ENCODE measurements at regions not wholly inside any gene's neighbourhood (a gene's known extent, or its start where the extent isn't known, plus 50 kb on each side); places are given as distances from the start of the nearest gene placed in this dataset.

DNA sequence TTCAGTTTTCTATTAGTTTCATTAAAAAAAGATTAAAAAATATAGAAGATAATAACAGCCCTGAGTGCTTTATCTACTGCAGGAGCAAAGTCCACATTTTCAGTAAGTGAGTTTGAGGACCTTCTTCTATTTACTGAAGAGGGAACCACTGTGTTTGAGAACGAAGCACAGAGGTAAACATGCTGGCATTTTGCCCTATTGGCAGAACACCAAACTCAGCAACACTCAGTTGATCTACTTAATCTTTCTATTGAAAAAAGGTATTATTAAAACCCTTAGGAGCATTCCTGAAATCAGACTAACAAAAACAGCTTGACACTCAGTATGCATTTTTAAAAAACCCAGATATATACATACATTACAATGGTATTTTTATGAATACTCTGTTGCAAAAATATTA lies 1496.7 kb downstream of the TECRL start:
- Mint-ChIP-seq H3K27me3 (ENCODE audit: low read depth) (no peaks in the 10 kb centered on the region), H3K36me3 (ENCODE audit: insufficient read depth in 1 of 3, low read depth in 3 of 3) (no peaks in the 10 kb centered on the region), H3K4me3 (no peak overlapping the region), H3K9me3 (no peaks in the 10 kb centered on the region), H3K4me1 (0 out of 4 replicates have a peak, but pooled peaks cover 0 to 4% of the 10 kb centered on the region in 2 experiments), H3K27ac (no peak overlapping the region)
- no peak overlapping the region for H3K4ac ChIP-seq (ENCODE audit: low read depth, low read length)
- no peaks in the 10 kb centered on the region for H3K4me1 ChIP-seq (ENCODE audit: insufficient read depth, low read length)
- H2BK5ac ChIP-seq (ENCODE audit: insufficient read length, low read length) = no peak overlapping the region
- no peak overlapping the region for H3K18ac ChIP-seq (ENCODE audit: insufficient read length, low read depth, low read length)
- H3K23me2 ChIP-seq (ENCODE audit: insufficient read length, low read depth, low read length, poor library complexity, severe bottlenecking) = no peaks in the 10 kb centered on the region
- H4K91ac ChIP-seq (ENCODE audit: insufficient read length, low read depth, low read length) = no peak overlapping the region
- H3K9me3 ChIP-seq (ENCODE audit: control insufficient read depth, low read depth, low read length) = no peaks in the 10 kb centered on the region
- H2BK120ac ChIP-seq (ENCODE audit: low read depth, low read length, poor library complexity, severe bottlenecking) = no peak overlapping the region
- H3K14ac ChIP-seq (ENCODE audit: insufficient read depth, low read length) = no peak overlapping the region
- no peak overlapping the region for H4K5ac ChIP-seq (ENCODE audit: insufficient read length, low read depth, low read length)
- H3K79me2 ChIP-seq (ENCODE audit: insufficient read depth, low read length) = no peaks in the 10 kb centered on the region
- H4K8ac ChIP-seq (replicated peaks; ENCODE audit: insufficient read length, low read depth, low read length) = no peak overlapping the region
- no peak overlapping the region for H3K27ac ChIP-seq (ENCODE audit: insufficient read length, low read depth, low read length)
- no peaks in the 10 kb centered on the region for H3K79me1 ChIP-seq (ENCODE audit: insufficient read depth, low read depth, low read length, poor library complexity, severe bottlenecking)
- no CpG with 5 or more reads among the region's 1 CpG for WGBS (ENCODE audit: extremely low coverage, insufficient read length, low lambda C conversion rate)
- no peak overlapping the region for H2AK5ac ChIP-seq (ENCODE audit: insufficient read length, low read length)
- no peak overlapping the region for H2BK20ac ChIP-seq (ENCODE audit: low read depth, low read length, poor library complexity, severe bottlenecking)
- no peaks in the 10 kb centered on the region for H3K27me3 ChIP-seq (ENCODE audit: insufficient read depth, low read length)
- no peak overlapping the region for H3K9ac ChIP-seq (ENCODE audit: extremely low read depth, insufficient read length, low read length)
- no peak overlapping the region for H3K23ac ChIP-seq (ENCODE audit: insufficient read length, low read depth, low read length)
- H2AFZ ChIP-seq (ENCODE audit: low read length) = no peak overlapping the region
- no peak overlapping the region for H3K56ac ChIP-seq (ENCODE audit: insufficient read length, low read depth, low read length)
- no peak overlapping the region for H2BK15ac ChIP-seq (ENCODE audit: low read depth, low read length)
- DNase-seq = no peak
- TF ChIP-seq, protein P1, sequence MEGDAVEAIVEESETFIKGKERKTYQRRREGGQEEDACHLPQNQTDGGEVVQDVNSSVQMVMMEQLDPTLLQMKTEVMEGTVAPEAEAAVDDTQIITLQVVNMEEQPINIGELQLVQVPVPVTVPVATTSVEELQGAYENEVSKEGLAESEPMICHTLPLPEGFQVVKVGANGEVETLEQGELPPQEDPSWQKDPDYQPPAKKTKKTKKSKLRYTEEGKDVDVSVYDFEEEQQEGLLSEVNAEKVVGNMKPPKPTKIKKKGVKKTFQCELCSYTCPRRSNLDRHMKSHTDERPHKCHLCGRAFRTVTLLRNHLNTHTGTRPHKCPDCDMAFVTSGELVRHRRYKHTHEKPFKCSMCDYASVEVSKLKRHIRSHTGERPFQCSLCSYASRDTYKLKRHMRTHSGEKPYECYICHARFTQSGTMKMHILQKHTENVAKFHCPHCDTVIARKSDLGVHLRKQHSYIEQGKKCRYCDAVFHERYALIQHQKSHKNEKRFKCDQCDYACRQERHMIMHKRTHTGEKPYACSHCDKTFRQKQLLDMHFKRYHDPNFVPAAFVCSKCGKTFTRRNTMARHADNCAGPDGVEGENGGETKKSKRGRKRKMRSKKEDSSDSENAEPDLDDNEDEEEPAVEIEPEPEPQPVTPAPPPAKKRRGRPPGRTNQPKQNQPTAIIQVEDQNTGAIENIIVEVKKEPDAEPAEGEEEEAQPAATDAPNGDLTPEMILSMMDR (conservative IDR thresholded peaks at IDR 0.05) = no peak
- H4K20me1 ChIP-seq (ENCODE audit: control insufficient read depth, insufficient read depth, insufficient read length) = no peaks in the 10 kb centered on the region
- H3T11ph ChIP-seq (ENCODE audit: low read length) = no peak overlapping the region
- H3K4me2 ChIP-seq (ENCODE audit: insufficient read depth, insufficient read length, low read length) = no peak overlapping the region
- H2BK12ac ChIP-seq (ENCODE audit: insufficient read length, low read depth, low read length) = no peak overlapping the region

All from H9 (cell line).